GM21381 (cell line): ENCODE measurements at regions not wholly inside any gene's neighbourhood (a gene's known extent, or its start where the extent isn't known, plus 50 kb on each side); places are given as distances from the start of the nearest gene placed in this dataset.
"Not testable (repeated sequence)": the region's sequence is repeated elsewhere in the genome, so short reads cannot be mapped to it uniquely, and the experiment has no call there.

Experiments
- ATAC-seq: cut with Tn5 transposase; IDR thresholded peaks from one replicate; pipeline ENCODE4 v1.9.1; 2021; ENCODE audit warnings: mild to moderate bottlenecking, moderate library complexity; ENCODE audit not compliant: unreplicated experiment

DNA sequence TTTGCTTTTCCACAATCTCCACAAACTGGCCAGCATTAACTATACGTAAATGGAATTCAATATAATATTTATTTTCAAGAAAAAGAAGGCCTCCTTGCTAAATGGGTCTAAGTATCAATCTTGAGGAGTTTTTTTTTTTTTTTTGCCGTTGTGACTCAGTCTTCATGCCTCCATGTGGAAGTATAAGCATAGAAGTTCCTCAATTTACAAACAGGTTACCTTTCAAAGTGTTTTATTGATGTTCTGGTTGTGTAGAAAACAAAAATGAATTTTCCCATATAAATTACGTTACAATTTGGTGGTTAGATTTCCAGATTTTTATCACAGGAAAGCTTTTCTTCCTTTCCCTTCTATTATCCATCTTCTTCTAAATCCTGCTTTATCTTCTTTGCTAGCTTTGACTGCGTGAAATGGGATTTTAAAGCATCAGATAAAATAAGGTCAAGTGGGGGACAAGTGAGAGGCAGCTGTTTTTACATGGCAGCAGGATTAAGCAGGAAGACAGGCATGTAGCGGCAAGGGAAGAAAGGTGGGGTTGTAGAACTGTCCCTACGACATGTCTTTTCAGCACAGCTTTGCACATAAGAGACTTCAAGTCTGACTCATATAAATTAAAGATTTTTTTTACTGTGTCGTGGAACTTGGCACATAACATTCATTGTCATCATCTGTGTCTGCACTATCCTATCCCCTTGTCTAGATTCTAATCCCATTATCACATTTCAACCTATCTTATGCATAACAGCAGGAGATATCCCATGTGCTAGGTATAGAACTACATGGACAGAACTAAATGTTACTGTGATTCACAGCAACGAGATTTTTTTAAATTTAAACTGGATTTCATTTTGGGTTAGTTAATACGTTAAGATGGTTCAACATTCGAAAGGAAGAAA is 135.3 kb upstream of the FAM3C start:
- no peak for ATAC-seq

GRCh38 chr7:121530227-121531174 is 134.4 kb upstream of the FAM3C start:
- peak; percentile 99 for ATAC-seq

- no peak for ATAC-seq
Measured at GRCh38 chr7:121529003-121529402, 132.9 kb upstream of the FAM3C start.

GRCh38 chr7:121526210-121526609 is 130.1 kb upstream of the FAM3C start:
- not testable (repeated sequence) for ATAC-seq

GRCh38 chr7:121525155-121525819 is 129.2 kb upstream of the FAM3C start:
- ATAC-seq, result no peak

DNA sequence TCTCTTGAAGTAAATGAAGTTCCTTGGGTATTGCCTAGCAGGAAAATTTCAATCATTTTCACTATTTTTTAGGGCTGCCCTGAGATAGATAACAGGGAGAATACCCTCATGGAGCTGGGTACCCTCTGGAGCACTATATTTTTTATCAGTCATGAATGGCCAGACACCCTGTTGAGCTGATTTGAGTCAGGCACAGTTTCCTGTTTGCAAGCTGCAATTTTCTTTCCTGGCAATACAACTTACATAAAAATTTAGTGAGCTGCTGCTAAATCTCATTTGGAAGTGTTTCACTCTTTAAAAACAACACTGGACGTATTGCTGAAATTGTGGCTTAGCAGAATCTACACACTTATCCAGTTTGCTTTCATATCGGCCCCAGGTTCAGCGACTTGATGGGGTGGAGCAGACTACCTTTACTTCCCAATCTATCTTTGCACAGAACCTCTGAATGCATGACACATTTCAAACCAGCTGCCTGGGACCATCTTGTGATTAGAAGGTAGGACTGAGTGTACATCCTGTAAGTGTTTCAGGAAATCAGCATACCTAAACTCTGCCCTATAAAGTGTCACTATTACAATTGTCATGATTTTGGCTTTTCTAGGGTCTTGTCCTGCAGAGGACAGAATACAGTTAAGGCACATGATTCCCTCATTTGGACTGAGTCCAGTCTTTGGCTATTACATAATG is 125.7 kb upstream of the FAM3C start:
- no peak for ATAC-seq

GRCh38 chr7:121520911-121521310 is 124.8 kb upstream of the FAM3C start:
- ATAC-seq, result no peak

- ATAC-seq, result peak; percentile 71
Measured at GRCh38 chr7:121519548-121520521, 123.7 kb upstream of the FAM3C start.

- ATAC-seq, result no peak
Measured at GRCh38 chr7:121517591-121517990, 121.5 kb upstream of the FAM3C start.

GRCh38 chr7:121516821-121517220 is 120.7 kb upstream of the FAM3C start:
- no peak for ATAC-seq

GRCh38 chr7:121515630-121516401 is 119.7 kb upstream of the FAM3C start:
- no peak for ATAC-seq

DNA sequence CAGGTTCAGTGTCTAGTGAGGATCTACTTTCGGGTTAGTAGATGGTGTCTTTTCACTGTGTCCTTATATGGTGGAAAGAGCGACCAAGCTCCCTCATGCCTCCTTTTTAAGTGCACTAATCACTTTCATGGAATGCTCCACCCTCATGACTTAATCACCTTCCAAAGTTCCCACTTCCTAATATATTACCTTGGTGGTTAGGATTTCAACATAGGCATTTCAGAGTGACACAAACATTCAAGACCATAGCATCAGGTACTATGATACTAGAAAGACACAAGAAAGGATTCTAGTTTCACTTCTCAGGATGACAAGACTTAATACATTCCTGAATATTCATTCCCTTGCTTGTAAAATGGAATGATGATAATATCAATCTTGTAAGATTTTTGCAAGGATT is 119.1 kb upstream of the FAM3C start:
- no peak for ATAC-seq

DNA sequence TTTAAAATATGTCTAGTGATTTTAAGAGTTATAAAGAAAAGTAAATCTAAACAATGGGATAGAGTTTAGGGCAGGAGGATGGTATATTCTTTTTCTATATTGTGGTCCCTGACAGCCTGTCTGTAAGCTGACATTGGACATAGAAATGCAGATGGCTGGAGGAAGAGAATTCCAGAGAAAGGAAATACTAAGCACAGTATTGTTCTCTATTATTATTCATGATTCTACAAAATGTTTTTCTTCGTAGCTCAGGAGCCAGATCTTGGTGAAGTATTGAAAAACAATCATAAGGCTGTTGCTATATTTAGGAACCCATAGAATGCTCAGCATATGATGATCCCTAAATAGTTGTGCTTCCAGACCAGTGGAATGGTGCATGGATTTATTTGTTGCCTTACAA is 117.0 kb upstream of the FAM3C start:
- ATAC-seq, result no peak

GRCh38 chr7:121510858-121511482 is 114.9 kb upstream of the FAM3C start:
- no peak for ATAC-seq

DNA sequence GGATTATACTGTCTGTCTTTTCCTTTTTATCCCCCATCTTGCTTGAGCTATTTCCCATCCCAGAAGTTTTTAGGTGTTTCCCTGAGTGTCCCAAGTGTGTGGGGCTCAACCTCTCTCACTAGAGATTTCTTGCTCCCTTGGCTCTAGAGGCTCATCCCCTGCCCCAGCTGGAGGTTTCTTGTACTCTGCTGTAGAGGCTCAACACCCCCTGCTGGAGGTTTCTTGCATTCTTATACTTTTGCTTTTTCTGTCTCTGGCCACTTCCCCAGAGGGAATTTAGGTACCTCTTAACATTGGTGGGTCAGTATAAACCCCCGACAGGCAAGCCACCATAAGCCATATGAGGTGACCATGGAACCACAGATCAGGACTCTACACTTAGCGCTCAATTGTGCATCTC is 114.2 kb upstream of the FAM3C start:
- no peak for ATAC-seq

- ATAC-seq, result no peak
Measured at GRCh38 chr7:121505540-121506182, 109.6 kb upstream of the FAM3C start.

DNA sequence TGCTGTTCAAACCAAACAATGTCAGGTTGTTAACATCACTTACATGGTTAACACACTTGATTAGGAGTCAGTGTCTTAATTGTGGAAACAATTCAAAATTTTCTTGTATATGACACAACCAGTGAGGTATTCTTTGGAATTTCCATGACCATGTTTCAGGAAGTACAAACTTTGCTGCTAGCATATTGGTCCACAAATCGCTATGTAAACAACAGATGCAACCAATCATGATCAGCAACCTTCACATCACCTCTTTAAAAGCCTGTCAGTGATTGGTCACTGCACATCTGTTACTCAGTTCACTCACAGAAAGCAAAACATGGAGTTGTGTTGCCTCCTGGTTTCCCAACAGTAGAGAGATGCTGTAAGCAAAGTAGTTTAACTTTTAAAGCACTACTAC is 108.9 kb upstream of the FAM3C start:
- no peak for ATAC-seq

- ATAC-seq, result no peak
Measured at GRCh38 chr7:121504482-121504881, 108.4 kb upstream of the FAM3C start.
